Vagina (tissue), 2 donors: ENCODE measurements at regions not wholly inside any gene's neighbourhood (a gene's known extent, or its start where the extent isn't known, plus 50 kb on each side); places are given as distances from the start of the nearest gene placed in this dataset.

ENCODE experiments used
- CTCF ChIP-seq, 3 experiments: fragments of 450-650 bp in 2 of 3; fragments of 200-600 bp in 1 of 3; sonication (generic) in 1 of 3; IDR thresholded peaks; one replicate each; pipeline ENCODE4 v1.5.1; 2017 to 2019; ENCODE audit warnings: antibody characterized with exemption in 3 of 3, mild to moderate bottlenecking in 2 of 3, moderate library complexity in 2 of 3
- POLR2AphosphoS5 ChIP-seq, 2 donors: sonication (generic); formaldehyde crosslinking; IDR thresholded peaks; one replicate each; pipeline ENCODE4 v1.9.0; 2017; ENCODE audit warnings: antibody characterized with exemption in 2 of 2, mild to moderate bottlenecking in 2 of 2, low read depth in 1 of 2; ENCODE audit not compliant: insufficient read depth in 1 of 2

GRCh38 chr11:97525273-97525672 is 1135.5 kb downstream of the JRKL start:
- TF ChIP-seq POLR2AphosphoS5 (IDR thresholded peaks at IDR 0.05; ENCODE audit: insufficient read depth in 1 of 2, low read depth in 1 of 2) = no peak
- no peak for TF ChIP-seq CTCF (IDR thresholded peaks at IDR 0.05)
